HCT116 (cell line): ENCODE measurements at regions not wholly inside any gene's neighbourhood (a gene's known extent, or its start where the extent isn't known, plus 50 kb on each side); places are given as distances from the start of the nearest gene placed in this dataset.

Source experiments
- CTCF ChIP-seq, 3 experiments: fragments of 200-600 bp in 1 of 3; sonication (generic) in 1 of 3; IDR thresholded peaks in 2 of 3; conservative IDR thresholded peaks in 1 of 3; 2 replicates each; pipeline ENCODE4 v1.5.1; 2012 to 2017; ENCODE audit warnings: low read depth in 2 of 3, low read length in 2 of 3, antibody characterized with exemption in 1 of 3, borderline replicate concordance in 1 of 3, control low read depth in 1 of 3, mild to moderate bottlenecking in 1 of 3, mixed read lengths in 1 of 3, mixed run types in 1 of 3, moderate library complexity in 1 of 3; ENCODE audit not compliant: insufficient read depth in 1 of 3
- MAX ChIP-seq: IDR thresholded peaks from 2 replicates; pipeline ENCODE4 v1.6.1; 2012
- POLR2A ChIP-seq: IDR thresholded peaks from 2 replicates; pipeline ENCODE4 v1.7.0; 2011; ENCODE audit warnings: borderline replicate concordance; ENCODE audit not compliant: insufficient read depth, insufficient read length; ENCODE audit errors: extremely low read depth

GRCh38 chr10:120271696-120272095 lies 185.3 kb upstream of the PLPP4 start:
- no peak for TF ChIP-seq CTCF (IDR thresholded peaks at IDR 0.05 in 2 of 3, conservative IDR thresholded peaks at IDR 0.05 in 1 of 3; ENCODE audit: borderline replicate concordance in 1 of 3, insufficient read depth in 1 of 3, low read depth in 2 of 3, low read length in 2 of 3)
- TF ChIP-seq POLR2A = no peak
- TF ChIP-seq MAX = no peak
